ENCODE measurements at regions not wholly inside any gene's neighbourhood (a gene's known extent, or its start where the extent isn't known, plus 50 kb on each side); places are given as distances from the start of the nearest gene placed in this dataset.

DNA sequence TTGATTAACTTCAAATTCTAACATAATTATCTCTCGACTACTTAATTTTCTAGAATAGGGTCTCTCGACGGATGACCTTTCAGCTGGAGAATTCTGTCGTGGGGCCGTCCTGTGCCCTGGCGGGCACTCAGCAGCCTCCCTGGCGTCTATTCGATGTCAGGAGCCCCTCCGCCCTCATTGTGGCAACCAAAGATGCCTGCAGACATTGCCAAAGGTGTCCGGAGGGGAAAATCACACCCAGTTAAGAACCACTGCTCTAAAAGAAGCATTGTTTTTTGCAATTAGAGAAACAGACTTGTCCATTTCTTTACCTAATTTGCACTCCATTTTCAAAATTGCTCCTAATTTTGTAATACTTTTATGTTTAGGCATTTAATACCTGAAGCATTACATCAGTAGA is 79.2 kb upstream of the ARHGEF7 start:
- Histone ChIP-seq H3K23ac (ENCODE audit: insufficient read length) (no peak overlapping the region), H2BK20ac (ENCODE audit: low read length) (no peak overlapping the region), H3K79me2 (ENCODE audit: control insufficient read depth in 1 of 2, insufficient read depth in 2 of 2, low read length in 2 of 2) (no peaks in the 10 kb centered on the region), H3K9ac (replicated peaks in 1 of 4; ENCODE audit: extremely low read depth in 1 of 4, low read depth in 3 of 4, low read length in 3 of 4) (no peak overlapping the region), H2BK12ac (ENCODE audit: low read depth, low read length) (no peak overlapping the region), H2BK15ac (ENCODE audit: low read length) (no peak overlapping the region), H2BK5ac (ENCODE audit: low read depth, low read length) (no peak overlapping the region), H3K79me1 (ENCODE audit: low read depth, low read length) (no peaks in the 10 kb centered on the region), H3K27me3 (replicated peaks in 1 of 4; ENCODE audit: control insufficient read depth in 3 of 4, extremely low read depth in 1 of 4, insufficient read depth in 3 of 4, low read length in 3 of 4) (no peaks in the 10 kb centered on the region), H3K4me3 (ENCODE audit: extremely low read depth in 1 of 4, insufficient read depth in 2 of 4, low read depth in 3 of 4, low read length in 4 of 4) (no peak overlapping the region), H3K27ac (ENCODE audit: low read depth, low read length) (no peak overlapping the region), H3K18ac (ENCODE audit: extremely low read depth, low read length) (no peak overlapping the region), H3K23me2 (ENCODE audit: low read depth, low read length) (no peaks in the 10 kb centered on the region), H3K4ac (replicated peaks; ENCODE audit: insufficient read length, low read depth, low read length) (no peak overlapping the region), H4K5ac (ENCODE audit: insufficient read length, low read depth, low read length) (no peak overlapping the region), H3K36me3 (ENCODE audit: control insufficient read depth in 2 of 4, insufficient read depth in 4 of 4, low read length in 3 of 4) (no peaks in the 10 kb centered on the region), H2AFZ (ENCODE audit: low read length) (no peak overlapping the region), H4K20me1 (replicated peaks in 1 of 2; ENCODE audit: control insufficient read depth in 1 of 2, insufficient read depth in 2 of 2, low read length in 2 of 2) (no peaks in the 10 kb centered on the region), H3K4me2 (ENCODE audit: insufficient read depth in 1 of 2, low read depth in 2 of 2, low read length in 2 of 2) (no peak overlapping the region), H3K56ac (replicated peaks; ENCODE audit: insufficient read length, low read depth, low read length) (no peak overlapping the region), H2BK120ac (replicated peaks; ENCODE audit: low read depth, low read length) (no peak overlapping the region), H3K4me1 (replicated peaks in 1 of 4; ENCODE audit: control insufficient read depth in 3 of 4, insufficient read depth in 4 of 4, low read length in 3 of 4) (no peaks in the 10 kb centered on the region), H3K9me3 (ENCODE audit: insufficient read depth in 2 of 2, low read depth in 1 of 2, low read length in 1 of 2) (no peaks in the 10 kb centered on the region), H4K8ac (ENCODE audit: extremely low read depth, insufficient read depth, low read length) (no peak overlapping the region), H3K14ac (ENCODE audit: insufficient read length) (no peak overlapping the region), H2AK5ac (ENCODE audit: low read depth, low read length) (no peak overlapping the region), H4K91ac (replicated peaks; ENCODE audit: insufficient read length, low read length) (no peak overlapping the region)
- CTCF ChIA-PET (ENCODE audit: partially characterized antibody), result interaction anchor here (0.6 to 2.0 kb wide), 3 partner anchors 12 to 220 kb away, joined by 3 to 6 read pairs (median 3); no protein-coding TSS in a partner anchor
- POLR2A ChIA-PET (ENCODE audit: partially characterized antibody), result no interaction called here
- TF ChIP-seq JUN (IDR thresholded peaks at IDR 0.05; ENCODE audit: low read depth, low read length), result no peak
- TF ChIP-seq BRCA1 (IDR thresholded peaks at IDR 0.05; ENCODE audit: low read depth, low read length), result no peak
- no peak for TF ChIP-seq POLR2AphosphoS5 (IDR thresholded peaks at IDR 0.05; ENCODE audit: low read depth, low read length)
- TF ChIP-seq EZH2 (IDR thresholded peaks at IDR 0.05; ENCODE audit: low read depth, low read length, severe bottlenecking), result no peak
- TF ChIP-seq TEAD4 (IDR thresholded peaks at IDR 0.05; ENCODE audit: low read depth, low read length), result no peak
- no peak for TF ChIP-seq SP2 (IDR thresholded peaks at IDR 0.05; ENCODE audit: low read length)
- FAIRE-seq (no peak), DNase-seq (ENCODE audit: low read depth in 1 of 2, low spot score in 2 of 2) (no peak)
- WGBS, 2 experiments (ENCODE audit: extremely low coverage in 1 of 2, insufficient coverage in 1 of 2, insufficient read length in 1 of 2, insufficient replicate concordance in 2 of 2, low coverage in 1 of 2, low lambda C conversion rate in 2 of 2, missing lambda C conversion rate in 1 of 2), result 95% methylated on average over 10 of the region's 10 CpGs; no CpG with 5 or more reads in 1 of the 2 experiments

Data from H1 (cell line).